Left lung (tissue), 4 donors: ENCODE measurements at regions not wholly inside any gene's neighbourhood (a gene's known extent, or its start where the extent isn't known, plus 50 kb on each side); places are given as distances from the start of the nearest gene placed in this dataset.
A peak's percentile ranks its signal among the peaks of the same experiment; 100 is the strongest.
"Not testable (repeated sequence)": the region's sequence is repeated elsewhere in the genome, so short reads cannot be mapped to it uniquely, and the experiment has no call there.

ENCODE experiments used
- ATAC-seq: fragments of 200-7000 bp; cut with Tn5 transposase; one replicate; pipeline ENCODE4 v1.9.1; 2020; ENCODE audit warnings: moderate library complexity
- DNase-seq, 4 donors: peaks; one replicate each; pipeline ENCODE4 v3.0.0-alpha.2; 2013 to 2020
- H3K27ac ChIP-seq, 2 donors: fragments of 200-600 bp; sonication (generic) in 1 of 2; one replicate each; pipeline versions ENCODE4 v1.5.0 to v1.8.0; 2020 to 2021
- H3K27me3 ChIP-seq, 2 donors: fragments of 200-600 bp; sonication (generic) in 1 of 2; one replicate each; pipeline versions ENCODE4 v1.5.0 to v1.8.0; 2020 to 2021
- H3K36me3 ChIP-seq, 2 donors: fragments of 200-600 bp; sonication (generic) in 1 of 2; one replicate each; pipeline versions ENCODE4 v1.5.0 to v1.8.0; 2020 to 2021
- H3K4me1 ChIP-seq, 2 donors: fragments of 200-600 bp; one replicate each; pipeline ENCODE4 v1.8.0; 2021
- H3K4me3 ChIP-seq, 2 donors: fragments of 200-600 bp; sonication (generic) in 1 of 2; one replicate each; pipeline versions ENCODE4 v1.5.0 to v1.8.0; 2020 to 2021; ENCODE audit warnings: mild to moderate bottlenecking in 1 of 2
- H3K9me3 ChIP-seq, 2 donors: fragments of 200-600 bp; sonication (generic) in 1 of 2; one replicate each; pipeline versions ENCODE4 v1.5.0 to v1.8.0; 2020 to 2021
- CTCF ChIP-seq, 2 donors: fragments of 200-600 bp; sonication (generic) in 1 of 2; IDR thresholded peaks; one replicate each; pipeline versions ENCODE4 v1.5.0 to v1.8.0; 2021; ENCODE audit warnings: antibody characterized with exemption in 2 of 2
- intact Hi-C, 2 donors: fragments of 100-400 bp; cut with DNase I; formaldehyde crosslinking; loops; one replicate each; pipeline versions ENCODE4 v1.11.2 to v1.14.2; 2022
- donor health status: DM: no; HTN: yes; CAD: no.
- donor health status: DM: no; HTN: no; CAD: no.

DNA sequence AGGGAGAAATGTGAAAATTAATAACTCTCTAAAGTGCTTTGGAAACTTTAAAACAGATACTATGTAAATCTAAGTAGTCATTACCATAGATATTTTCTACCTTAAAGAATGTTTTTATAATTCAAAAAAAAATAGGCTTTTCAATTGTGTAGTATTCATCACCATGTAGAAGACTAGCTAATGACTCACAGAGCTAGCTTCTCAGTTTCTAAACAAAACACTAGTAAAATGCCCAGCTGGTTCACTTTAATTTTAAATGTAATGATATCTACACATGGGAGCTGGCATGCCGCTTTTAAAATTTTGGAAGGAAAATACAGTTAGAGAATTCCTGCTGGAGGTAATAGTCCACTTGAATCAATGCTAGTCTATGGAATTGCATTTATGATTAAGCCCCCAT is 509.8 kb downstream of the CSNK1G3 start:
- Histone ChIP-seq H3K27ac (no peak overlapping the region), H3K36me3 (no peaks in the 10 kb centered on the region), H3K4me3 (no peak overlapping the region), H3K4me1 (no peaks in the 10 kb centered on the region), H3K27me3 (no peaks in the 10 kb centered on the region), H3K9me3 (peaks cover 0 to 7% of the 10 kb centered on the region in 2 donors)
- DNase-seq (no peak), ATAC-seq (no peak)
- intact Hi-C loops = no loop called here
- TF ChIP-seq CTCF (IDR thresholded peaks at IDR 0.05) = no peak

DNA sequence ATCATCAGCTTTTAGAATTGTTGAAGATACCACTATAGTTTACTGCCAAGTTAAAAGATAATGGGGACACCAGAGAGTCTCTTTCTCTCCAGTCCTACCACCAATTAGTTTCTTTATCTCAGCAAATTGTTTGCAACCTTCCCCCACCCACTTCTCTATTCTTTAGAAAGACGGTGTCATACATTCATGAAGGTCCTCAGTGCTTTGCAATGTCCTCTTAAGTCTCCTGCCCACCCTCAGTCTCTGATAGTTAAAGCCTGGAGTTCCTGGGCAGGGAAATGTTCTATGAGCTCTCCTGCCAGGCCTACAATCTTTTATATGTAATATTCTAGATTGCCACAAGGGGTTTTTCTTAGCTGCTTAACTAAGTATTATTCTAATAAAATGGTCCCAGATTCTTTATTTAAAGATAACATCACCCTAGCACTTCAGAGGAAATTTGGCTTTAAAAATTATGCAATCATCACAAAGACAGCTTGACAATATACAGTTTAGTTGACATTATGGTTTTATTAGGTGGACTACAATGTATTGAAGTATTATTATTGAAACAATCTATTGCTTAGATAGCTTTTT is 509.2 kb downstream of the CSNK1G3 start:
- Histone ChIP-seq H3K36me3 (no peaks in the 10 kb centered on the region), H3K27ac (no peak overlapping the region), H3K9me3 (peaks cover 0 to 7% of the 10 kb centered on the region in 2 donors), H3K4me3 (no peak overlapping the region), H3K27me3 (no peaks in the 10 kb centered on the region), H3K4me1 (no peaks in the 10 kb centered on the region)
- ATAC-seq (no peak), DNase-seq (no peak)
- TF ChIP-seq CTCF (IDR thresholded peaks at IDR 0.05) = no peak
- intact Hi-C loops = no loop called here

DNA sequence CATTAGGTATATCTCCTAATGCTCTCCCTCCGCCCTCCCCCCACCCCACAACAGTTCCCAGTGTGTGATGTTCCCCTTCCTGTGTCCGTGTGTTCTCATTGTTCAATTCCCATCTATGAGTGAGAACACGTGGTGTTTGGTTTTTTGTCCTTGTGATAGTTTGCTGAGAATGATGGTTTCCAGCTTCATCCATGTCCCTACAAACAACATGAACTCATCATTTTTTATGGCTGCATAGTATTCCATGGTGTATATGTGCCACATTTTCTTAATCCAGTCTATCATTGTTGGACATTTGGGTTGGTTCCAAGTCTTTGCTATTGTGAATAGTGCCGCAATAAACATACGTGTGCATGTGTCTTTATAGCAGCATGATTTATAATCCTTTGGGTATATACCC is 505.3 kb downstream of the CSNK1G3 start:
- H3K27me3 ChIP-seq, H3K9me3 ChIP-seq, DNase-seq, H3K36me3 ChIP-seq, ATAC-seq, H3K4me1 ChIP-seq, H3K27ac ChIP-seq, intact Hi-C loops, H3K4me3 ChIP-seq: not testable (repeated sequence)

GRCh38 chr5:124007675-124008398 is 495.9 kb downstream of the CSNK1G3 start:
- peaks cover 0 to 26% of the 10 kb centered on the region in 2 donors for H3K9me3 ChIP-seq
- H3K4me1 ChIP-seq = no peaks in the 10 kb centered on the region
- no peak overlapping the region for H3K4me3 ChIP-seq
- no peaks in the 10 kb centered on the region for H3K27me3 ChIP-seq
- intact Hi-C loops = no loop called here
- ATAC-seq (no peak), DNase-seq (no peak)
- H3K36me3 ChIP-seq = no peaks in the 10 kb centered on the region
- no peak for TF ChIP-seq CTCF (IDR thresholded peaks at IDR 0.05)
- no peak overlapping the region for H3K27ac ChIP-seq

GRCh38 chr5:124001036-124001615 is 489.1 kb downstream of the CSNK1G3 start:
- TF ChIP-seq CTCF (IDR thresholded peaks at IDR 0.05) = no peak
- no peak overlapping the region for H3K4me3 ChIP-seq
- intact Hi-C loops = no loop called here
- H3K27ac ChIP-seq = no peak overlapping the region
- H3K4me1 ChIP-seq = no peaks in the 10 kb centered on the region
- H3K9me3 ChIP-seq = no peaks in the 10 kb centered on the region
- H3K27me3 ChIP-seq = no peaks in the 10 kb centered on the region
- peak in 1 of 4 donors; percentile 17 for DNase-seq
- ATAC-seq = no peak
- no peaks in the 10 kb centered on the region for H3K36me3 ChIP-seq
